Right lobe of liver (tissue), 6 donors: ENCODE measurements at regions not wholly inside any gene's neighbourhood (a gene's known extent, or its start where the extent isn't known, plus 50 kb on each side); places are given as distances from the start of the nearest gene placed in this dataset.

Source experiments
- ATAC-seq, 4 donors: fragments of 200-7000 bp; cut with Tn5 transposase; one replicate each; pipeline ENCODE4 v1.9.1; 2020; ENCODE audit warnings: mild to moderate bottlenecking in 4 of 4, moderate library complexity in 4 of 4
- DNase-seq, 3 donors: peaks; one replicate each; pipeline ENCODE4 v3.0.0-alpha.2; 2020
- H3K27ac ChIP-seq, 3 donors: fragments of 200-600 bp; one replicate each; pipeline ENCODE4 v1.8.0; 2022
- H3K27me3 ChIP-seq, 2 donors: fragments of 200-600 bp; one replicate each; pipeline ENCODE4 v1.8.0; 2022
- H3K36me3 ChIP-seq, 4 donors: fragments of 200-600 bp; sonication (generic) in 1 of 4; one replicate each; pipeline versions ENCODE4 v1.5.1 to v1.8.0; 2017 to 2022; ENCODE audit warnings: control low read depth in 1 of 4
- H3K4me1 ChIP-seq, 4 donors: fragments of 200-600 bp; sonication (generic) in 1 of 4; one replicate each; pipeline versions ENCODE4 v1.5.1 to v1.8.0; 2017 to 2022; ENCODE audit warnings: control low read depth in 1 of 4
- H3K4me3 ChIP-seq, 3 donors: fragments of 200-600 bp; one replicate each; pipeline ENCODE4 v1.8.0; 2022
- H3K9me3 ChIP-seq, 4 donors: fragments of 200-600 bp; sonication (generic) in 1 of 4; one replicate each; pipeline versions ENCODE4 v1.5.1 to v1.8.0; 2017 to 2022; ENCODE audit warnings: control low read depth in 1 of 4
- CTCF ChIP-seq, 4 donors: fragments of 200-600 bp in 3 of 4; fragments of 450-650 bp in 1 of 4; IDR thresholded peaks; one replicate each; pipeline versions ENCODE4 v1.5.1 to v1.8.0; 2016 to 2022; ENCODE audit warnings: antibody characterized with exemption in 4 of 4, mild to moderate bottlenecking in 2 of 4
- POLR2A ChIP-seq: fragments of 450-650 bp; IDR thresholded peaks from one replicate; pipeline ENCODE4 v1.6.1; 2017; ENCODE audit warnings: antibody characterized with exemption, mild to moderate bottlenecking
- WGBS: methylation state at CpG from one replicate; pipeline ENCODE4 v1.1.6; 2018; ENCODE audit warnings: low coverage, low lambda C conversion rate; ENCODE audit not compliant: insufficient coverage; ENCODE audit errors: missing lambda C conversion rate; 5-methylcytosine and 5-hydroxymethylcytosine counted together
- intact Hi-C, 2 donors: fragments of 100-400 bp; cut with DNase I; formaldehyde crosslinking; loops; one replicate each; pipeline versions ENCODE4 v1.11.2 to v1.14.1; 2022
- donor health status: DM: no; HTN: yes; CAD: no.
- donor health status: DM: no; HTN: no; CAD: no.
- donor health status: DM: no; HTN: no; CAD: no.
- donor health status: DM: no; HTN: yes; CAD: no.
- donor health status: DM: no; HTN: yes; CAD: no.

GRCh38 chr5:27275345-27275744, 237.0 kb upstream of the CDH9 start:
- ATAC-seq (no peak), DNase-seq (no peak)
- 29% methylated on average over 3 of the region's 3 CpGs for WGBS
- TF ChIP-seq POLR2A: no peak
- H3K27me3 ChIP-seq: no peaks in the 10 kb centered on the region
- no peaks in the 10 kb centered on the region for H3K9me3 ChIP-seq
- no peak overlapping the region for H3K4me3 ChIP-seq
- no peak overlapping the region for H3K27ac ChIP-seq
- intact Hi-C loops: no loop called here
- no peaks in the 10 kb centered on the region for H3K4me1 ChIP-seq
- no peaks in the 10 kb centered on the region for H3K36me3 ChIP-seq

DNA sequence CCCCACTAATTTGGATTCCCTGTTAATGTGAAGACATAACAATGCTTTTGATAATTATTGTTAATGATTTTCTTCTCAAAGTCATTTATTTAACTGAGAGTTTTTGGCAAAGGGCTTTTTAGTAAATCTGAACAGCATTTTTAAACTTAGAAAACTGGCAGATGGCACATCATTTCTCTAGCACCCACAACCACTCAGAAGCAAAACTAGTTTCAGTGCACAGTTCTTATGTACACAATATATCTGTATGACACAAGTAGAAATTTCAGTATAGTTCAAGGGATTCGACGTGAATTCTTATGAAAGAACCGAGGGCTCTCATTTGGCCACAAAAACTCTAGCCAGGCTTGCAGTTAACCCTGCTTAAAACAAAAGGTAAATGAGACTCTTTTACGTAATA, 231.4 kb upstream of the CDH9 start:
- TF ChIP-seq CTCF (IDR thresholded peaks at IDR 0.05): no peak
- no peak for TF ChIP-seq POLR2A
- Histone ChIP-seq H3K36me3 (no peaks in the 10 kb centered on the region), H3K4me3 (no peak overlapping the region), H3K4me1 (no peaks in the 10 kb centered on the region), H3K27me3 (no peaks in the 10 kb centered on the region), H3K27ac (no peak overlapping the region), H3K9me3 (no peaks in the 10 kb centered on the region)
- ATAC-seq (no peak), DNase-seq (no peak)
- 59% methylated on average over 4 of the region's 4 CpGs for WGBS
- intact Hi-C loops: no loop called here

DNA sequence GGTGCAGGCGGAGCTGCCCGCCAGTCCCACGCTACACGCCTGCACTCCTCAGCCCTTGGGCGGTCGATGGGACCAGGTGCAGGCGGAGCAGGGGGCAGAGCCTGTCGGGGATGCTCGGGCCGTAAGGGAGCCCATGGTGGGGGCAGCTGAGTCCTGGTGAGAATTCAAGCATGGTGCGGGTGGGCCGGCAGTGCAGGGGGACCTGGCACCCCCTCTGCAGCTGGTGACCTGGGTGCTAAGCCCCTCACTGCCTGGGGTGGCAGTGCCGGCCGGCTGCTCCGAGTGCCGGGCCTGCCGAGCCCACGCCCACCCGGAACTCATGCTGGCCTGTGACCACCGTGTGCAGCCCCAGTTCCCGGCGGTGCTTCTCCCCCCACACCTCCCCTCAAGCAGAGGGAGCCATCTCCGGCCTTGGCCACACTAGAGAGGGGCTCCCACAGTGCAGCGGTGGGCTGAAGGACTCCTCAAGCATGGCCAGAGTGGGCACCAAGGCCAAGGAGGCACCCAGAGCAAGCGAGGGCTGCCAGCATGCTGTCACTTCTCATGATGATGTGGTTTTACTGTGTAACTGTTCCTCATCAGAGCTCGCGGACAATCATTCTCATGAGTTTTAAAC, 228.9 kb upstream of the CDH9 start:
- Histone ChIP-seq H3K4me1 (no peaks in the 10 kb centered on the region), H3K27ac (no peak overlapping the region), H3K4me3 (no peak overlapping the region), H3K27me3 (no peaks in the 10 kb centered on the region), H3K9me3 (no peaks in the 10 kb centered on the region), H3K36me3 (no peaks in the 10 kb centered on the region)
- 77% methylated on average over 4 of the region's 27 CpGs for WGBS
- TF ChIP-seq POLR2A (no peak), CTCF (IDR thresholded peaks at IDR 0.05) (no peak)
- peak in 1 of 3 donors; percentile 42 for DNase-seq
- peak in 1 of 4 donors; percentile 12 for ATAC-seq
- intact Hi-C loops: no loop called here

- intact Hi-C loops: no loop called here
- 14% methylated on average over 2 of the region's 2 CpGs for WGBS
These were observed 227.8 kb upstream of the CDH9 start for GRCh38 chr5:27266184-27266583.

DNA sequence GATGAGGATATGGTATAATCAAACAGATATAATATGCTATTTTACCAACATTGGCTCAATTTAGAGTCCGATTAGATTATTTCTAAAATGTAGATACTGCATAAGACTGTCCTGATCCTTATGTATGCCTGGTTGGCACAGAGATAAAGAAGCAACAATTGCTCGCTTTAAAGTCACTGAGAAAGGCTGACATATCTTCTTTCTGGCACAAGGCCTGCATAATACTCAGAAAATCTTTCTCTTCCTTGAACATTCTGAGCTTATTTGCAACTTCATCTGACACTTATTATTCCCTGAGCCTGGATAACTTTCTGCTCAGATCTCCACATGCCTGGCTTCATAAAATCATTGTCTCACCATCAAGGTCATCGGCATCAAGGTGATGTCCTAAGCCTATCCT, 219.3 kb upstream of the CDH9 start:
- no peak for TF ChIP-seq CTCF (IDR thresholded peaks at IDR 0.05)
- no peak for TF ChIP-seq POLR2A
- DNase-seq (no peak), ATAC-seq (no peak)
- Histone ChIP-seq H3K4me1 (no peaks in the 10 kb centered on the region), H3K27me3 (no peaks in the 10 kb centered on the region), H3K4me3 (no peak overlapping the region), H3K27ac (no peak overlapping the region), H3K9me3 (no peaks in the 10 kb centered on the region), H3K36me3 (no peaks in the 10 kb centered on the region)
- intact Hi-C loops: no loop called here
- 47% methylated on average over 3 of the region's 3 CpGs for WGBS

More at GRCh38 chr5:27266184-27266583, 227.8 kb upstream of the CDH9 start:
- H3K4me3 ChIP-seq: no peak overlapping the region
- H3K4me1 ChIP-seq: no peaks in the 10 kb centered on the region
- ATAC-seq (no peak), DNase-seq (no peak)
- H3K27me3 ChIP-seq: no peaks in the 10 kb centered on the region
- H3K36me3 ChIP-seq: no peaks in the 10 kb centered on the region
- no peaks in the 10 kb centered on the region for H3K9me3 ChIP-seq
- TF ChIP-seq POLR2A (no peak), CTCF (IDR thresholded peaks at IDR 0.05) (no peak)
- H3K27ac ChIP-seq: no peak overlapping the region
